ENCODE measurements at regions not wholly inside any gene's neighbourhood (a gene's known extent, or its start where the extent isn't known, plus 50 kb on each side); places are given as distances from the start of the nearest gene placed in this dataset.

GRCh38 chr10:2414562-2414961 lies 652.8 kb upstream of the PFKP start:
- CTCF ChIA-PET = no interaction called here
- POLR2A ChIA-PET = no interaction called here
- Histone ChIP-seq H3K4me3 (ENCODE audit: low read depth, low read length) (no peak overlapping the region), H3K4me1 (ENCODE audit: control insufficient read depth, insufficient read depth, low read length) (no peaks in the 10 kb centered on the region), H3K36me3 (ENCODE audit: control insufficient read depth in 2 of 2, insufficient read depth in 1 of 2, low read length in 2 of 2) (no peaks in the 10 kb centered on the region), H3K9me3 (ENCODE audit: control insufficient read depth, insufficient read depth, low read depth, low read length) (no peaks in the 10 kb centered on the region), H3K27ac (ENCODE audit: extremely low read depth, low read depth, low read length) (no peak overlapping the region)
- TF ChIP-seq, protein P1, sequence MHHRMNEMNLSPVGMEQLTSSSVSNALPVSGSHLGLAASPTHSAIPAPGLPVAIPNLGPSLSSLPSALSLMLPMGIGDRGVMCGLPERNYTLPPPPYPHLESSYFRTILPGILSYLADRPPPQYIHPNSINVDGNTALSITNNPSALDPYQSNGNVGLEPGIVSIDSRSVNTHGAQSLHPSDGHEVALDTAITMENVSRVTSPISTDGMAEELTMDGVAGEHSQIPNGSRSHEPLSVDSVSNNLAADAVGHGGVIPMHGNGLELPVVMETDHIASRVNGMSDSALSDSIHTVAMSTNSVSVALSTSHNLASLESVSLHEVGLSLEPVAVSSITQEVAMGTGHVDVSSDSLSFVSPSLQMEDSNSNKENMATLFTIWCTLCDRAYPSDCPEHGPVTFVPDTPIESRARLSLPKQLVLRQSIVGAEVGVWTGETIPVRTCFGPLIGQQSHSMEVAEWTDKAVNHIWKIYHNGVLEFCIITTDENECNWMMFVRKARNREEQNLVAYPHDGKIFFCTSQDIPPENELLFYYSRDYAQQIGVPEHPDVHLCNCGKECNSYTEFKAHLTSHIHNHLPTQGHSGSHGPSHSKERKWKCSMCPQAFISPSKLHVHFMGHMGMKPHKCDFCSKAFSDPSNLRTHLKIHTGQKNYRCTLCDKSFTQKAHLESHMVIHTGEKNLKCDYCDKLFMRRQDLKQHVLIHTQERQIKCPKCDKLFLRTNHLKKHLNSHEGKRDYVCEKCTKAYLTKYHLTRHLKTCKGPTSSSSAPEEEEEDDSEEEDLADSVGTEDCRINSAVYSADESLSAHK (tag by site-specific recombination; IDR thresholded peaks at IDR 0.05) = no peak
- no peak for TF ChIP-seq BCL11A (tag by site-specific recombination; IDR thresholded peaks at IDR 0.05; ENCODE audit: low read depth)
- TF ChIP-seq ZNF350 (tag by site-specific recombination; IDR thresholded peaks at IDR 0.05) = no peak
- TF ChIP-seq ZNF561 (tag by site-specific recombination; IDR thresholded peaks at IDR 0.05; ENCODE audit: borderline replicate concordance) = no peak
- TF ChIP-seq ZNF449 (tag by site-specific recombination; IDR thresholded peaks at IDR 0.05) = no peak
- no peak for TF ChIP-seq MEIS1 (CRISPR knock-in tag; IDR thresholded peaks at IDR 0.05; ENCODE audit: borderline replicate concordance)
- TF ChIP-seq YY1 (tag by site-specific recombination; IDR thresholded peaks at IDR 0.05) = no peak

GRCh38 chr10:2414039-2414438 lies 653.3 kb upstream of the PFKP start:
- TF ChIP-seq ZNF645 (tag by site-specific recombination; IDR thresholded peaks at IDR 0.05) = no peak
- no peak for TF ChIP-seq ZNF449 (tag by site-specific recombination; IDR thresholded peaks at IDR 0.05)
- TF ChIP-seq ZNF544 (tag by site-specific recombination; IDR thresholded peaks at IDR 0.05) = no peak
- no peak for TF ChIP-seq ZIC2 (tag by site-specific recombination; IDR thresholded peaks at IDR 0.05)
- no peak for TF ChIP-seq BCL11A (tag by site-specific recombination; IDR thresholded peaks at IDR 0.05; ENCODE audit: low read depth)
- TF ChIP-seq ZBTB21 (tag by site-specific recombination; IDR thresholded peaks at IDR 0.05) = no peak
- no peak for TF ChIP-seq ZNF404 (tag by site-specific recombination; IDR thresholded peaks at IDR 0.05)
- TF ChIP-seq, protein P2, sequence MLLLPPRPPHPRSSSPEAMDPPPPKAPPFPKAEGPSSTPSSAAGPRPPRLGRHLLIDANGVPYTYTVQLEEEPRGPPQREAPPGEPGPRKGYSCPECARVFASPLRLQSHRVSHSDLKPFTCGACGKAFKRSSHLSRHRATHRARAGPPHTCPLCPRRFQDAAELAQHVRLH (tag by site-specific recombination; IDR thresholded peaks at IDR 0.05) = no peak
- no peak for TF ChIP-seq ZNF514 (tag by site-specific recombination; IDR thresholded peaks at IDR 0.05)
- no peak for TF ChIP-seq HIC1 (tag by site-specific recombination; IDR thresholded peaks at IDR 0.05)
- H3K36me3 ChIP-seq (ENCODE audit: control insufficient read depth in 2 of 2, insufficient read depth in 1 of 2, low read length in 2 of 2) = no peaks in the 10 kb centered on the region
- no peak overlapping the region for H3K27ac ChIP-seq (ENCODE audit: extremely low read depth, low read depth, low read length)
- H3K4me1 ChIP-seq (ENCODE audit: control insufficient read depth, insufficient read depth, low read length) = no peaks in the 10 kb centered on the region
- POLR2A ChIA-PET = no interaction called here
- no peaks in the 10 kb centered on the region for H3K9me3 ChIP-seq (ENCODE audit: control insufficient read depth, insufficient read depth, low read depth, low read length)
- CTCF ChIA-PET = no interaction called here
- H3K4me3 ChIP-seq (ENCODE audit: low read depth, low read length) = no peak overlapping the region
